Prostate gland (tissue), 2 donors: ENCODE measurements at regions not wholly inside any gene's neighbourhood (a gene's known extent, or its start where the extent isn't known, plus 50 kb on each side); places are given as distances from the start of the nearest gene placed in this dataset.

Experiments used
- CTCF ChIP-seq, 4 experiments: fragments of 200-600 bp in 2 of 4; fragments of 450-650 bp in 2 of 4; sonication (generic) in 2 of 4; IDR thresholded peaks; 1 replicate in 3 of 4; 2 replicates in 1 of 4; pipeline ENCODE4 v1.5.1; 2016 to 2019; ENCODE audit warnings: antibody characterized with exemption in 4 of 4, mild to moderate bottlenecking in 2 of 4, moderate library complexity in 2 of 4
- POLR2A ChIP-seq: fragments of 450-650 bp; IDR thresholded peaks from one replicate; pipeline ENCODE4 v1.6.1; 2016; ENCODE audit warnings: antibody characterized with exemption, mild to moderate bottlenecking

DNA sequence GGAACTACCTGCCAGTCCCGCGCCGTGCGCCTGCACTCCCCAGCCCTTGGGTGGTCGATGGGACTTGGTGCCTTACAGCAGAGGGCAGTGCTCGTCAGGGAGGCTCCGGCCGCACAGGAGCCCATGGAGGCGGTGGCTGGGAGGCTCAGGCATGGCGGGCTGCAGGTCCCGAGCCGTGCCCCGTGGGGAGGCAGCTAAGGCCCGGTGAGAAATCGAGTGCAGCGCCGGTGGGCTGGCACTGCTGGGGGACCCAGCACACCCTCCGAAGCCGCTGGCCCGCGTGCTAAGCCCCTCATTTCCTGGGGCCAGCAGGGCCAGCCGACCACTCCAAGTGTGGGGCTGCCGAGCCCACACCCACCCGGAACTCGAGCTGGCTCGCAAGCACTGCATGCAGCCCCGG is 580.2 kb downstream of the ZIC1 start:
- TF ChIP-seq CTCF (IDR thresholded peaks at IDR 0.05) (no peak), POLR2A (no peak)
